Lung (tissue), 11 donors: ENCODE measurements at regions not wholly inside any gene's neighbourhood (a gene's known extent, or its start where the extent isn't known, plus 50 kb on each side); places are given as distances from the start of the nearest gene placed in this dataset.
A peak's percentile ranks its signal among the peaks of the same experiment; 100 is the strongest.

Experiments
- ATAC-seq: fragments of 200-7000 bp; cut with Tn5 transposase; one replicate; pipeline ENCODE4 v1.9.1; 2020; ENCODE audit warnings: moderate number of reproducible peaks; ENCODE audit not compliant: insufficient read depth, low FRiP score
- DNase-seq, 3 donors: peaks; one replicate each; pipeline ENCODE4 v3.0.0-alpha.2; 2013 to 2017
- H3K27ac ChIP-seq, 2 donors: one replicate each; pipeline ENCODE4 v1.5.1; 2013; ENCODE audit warnings: mild to moderate bottlenecking in 2 of 2, moderate library complexity in 2 of 2, control low read depth in 1 of 2, inconsistent platforms in 1 of 2, low read depth in 1 of 2, low read length in 1 of 2
- H3K27me3 ChIP-seq, 3 donors: one replicate each; pipeline ENCODE4 v1.5.1; 2013; ENCODE audit warnings: low read length in 2 of 3; ENCODE audit not compliant: control insufficient read depth in 3 of 3, insufficient read depth in 3 of 3
- H3K36me3 ChIP-seq, 4 donors: one replicate each; pipeline ENCODE4 v1.5.1; 2013; ENCODE audit warnings: low read length in 4 of 4, mild to moderate bottlenecking in 1 of 4, moderate library complexity in 1 of 4; ENCODE audit not compliant: control insufficient read depth in 4 of 4, insufficient read depth in 4 of 4
- H3K4me1 ChIP-seq, 5 donors: one replicate each; pipeline ENCODE4 v1.5.1; 2013; ENCODE audit warnings: low read length in 5 of 5, mild to moderate bottlenecking in 2 of 5, moderate library complexity in 1 of 5; ENCODE audit not compliant: control insufficient read depth in 5 of 5, insufficient read depth in 5 of 5
- H3K4me3 ChIP-seq: one replicate; pipeline ENCODE4 v1.5.1; 2013; ENCODE audit warnings: mild to moderate bottlenecking, control low read depth, moderate library complexity
- H3K9ac ChIP-seq, 2 donors: one replicate each; pipeline ENCODE4 v1.5.1; 2013; ENCODE audit warnings: low read length in 2 of 2, control low read depth in 1 of 2; ENCODE audit not compliant: insufficient read depth in 1 of 2
- H3K9me3 ChIP-seq, 4 donors: one replicate each; pipeline ENCODE4 v1.5.1; 2013; ENCODE audit warnings: low read length in 3 of 4, mild to moderate bottlenecking in 1 of 4, moderate library complexity in 1 of 4; ENCODE audit not compliant: control insufficient read depth in 4 of 4, insufficient read depth in 3 of 4
- CTCF ChIP-seq: IDR thresholded peaks from 2 replicates; pipeline ENCODE4 v1.5.1; 2012; ENCODE audit warnings: mild to moderate bottlenecking; ENCODE audit errors: control extremely low read depth, extremely low read depth
- WGBS, 2 donors: extraction: QIAGEN DNeasy Blood & Tissue Kit; methylation state at CpG; one replicate each; pipeline ENCODE4 v1.1.7; 2013; 5-methylcytosine and 5-hydroxymethylcytosine counted together
- donor health status: control.
- donor health status: control.
- donor health status: Bipolar disorder and iron deficiency.
- donor health status: healthy.
- donor health status: DM: yes; HTN: yes; CAD: no.

GRCh38 chr5:155260798-155261197 lies 247.2 kb downstream of the KIF4B start:
- Histone ChIP-seq H3K9me3 (no peaks in the 10 kb centered on the region), H3K27me3 (no peaks in the 10 kb centered on the region), H3K4me3 (no peak overlapping the region), H3K36me3 (no peaks in the 10 kb centered on the region), H3K9ac (no peak overlapping the region), H3K4me1 (peaks cover 0 to 2% (median 0%) of the 10 kb centered on the region in 5 donors), H3K27ac (no peak overlapping the region)
- WGBS, 2 donors: 61 to 65% methylated on average over 3 of the region's 3 CpGs
- ATAC-seq (no peak), DNase-seq (peak in 1 of 3 donors; percentile 21)
- no peak for TF ChIP-seq CTCF

- WGBS, 2 donors: 68 to 70% methylated on average over 2 of the region's 2 CpGs
- ATAC-seq (no peak), DNase-seq (no peak)
Observed at GRCh38 chr5:155263381-155263780, 249.8 kb downstream of the KIF4B start.

GRCh38 chr5:155264809-155265208 lies 251.3 kb downstream of the KIF4B start:
- no peaks in the 10 kb centered on the region for H3K9me3 ChIP-seq
- H3K4me1 ChIP-seq: no peaks in the 10 kb centered on the region
- no peak overlapping the region for H3K4me3 ChIP-seq
- DNase-seq (no peak), ATAC-seq (no peak)
- H3K27me3 ChIP-seq: no peaks in the 10 kb centered on the region
- H3K36me3 ChIP-seq: no peaks in the 10 kb centered on the region
- no peak for TF ChIP-seq CTCF
- WGBS, 2 donors: 80 to 83% methylated on average over 5 of the region's 5 CpGs
- no peak overlapping the region for H3K27ac ChIP-seq
- H3K9ac ChIP-seq: no peak overlapping the region

More at GRCh38 chr5:155263381-155263780, 249.8 kb downstream of the KIF4B start:
- Histone ChIP-seq H3K27me3 (no peaks in the 10 kb centered on the region), H3K4me1 (no peaks in the 10 kb centered on the region), H3K36me3 (no peaks in the 10 kb centered on the region), H3K4me3 (no peak overlapping the region), H3K9ac (no peak overlapping the region), H3K27ac (no peak overlapping the region), H3K9me3 (no peaks in the 10 kb centered on the region)
- no peak for TF ChIP-seq CTCF

GRCh38 chr5:155268770-155269425 lies 255.3 kb downstream of the KIF4B start:
- Histone ChIP-seq H3K4me3 (no peak overlapping the region), H3K9me3 (no peaks in the 10 kb centered on the region), H3K9ac (no peak overlapping the region), H3K27me3 (no peaks in the 10 kb centered on the region), H3K36me3 (no peaks in the 10 kb centered on the region), H3K27ac (no peak overlapping the region), H3K4me1 (no peaks in the 10 kb centered on the region)
- ATAC-seq: no peak
- no peak for DNase-seq
- 87 to 90% methylated on average over 2 of the region's 2 CpGs for WGBS, 2 donors
- no peak for TF ChIP-seq CTCF
